IMR-90 (cell line): ENCODE measurements at regions not wholly inside any gene's neighbourhood (a gene's known extent, or its start where the extent isn't known, plus 50 kb on each side); places are given as distances from the start of the nearest gene placed in this dataset.

Experiments
- ATAC-seq: fragments of 200-7000 bp; cut with Tn5 transposase; 2 replicates; pipeline ENCODE4 v1.9.1; 2020; ENCODE audit warnings: low read depth, mild to moderate bottlenecking, moderate library complexity
- BruUV-seq: library from RNA; stranded (reverse); fragments of 400-500 nt; replicated peaks from 2 replicates; lab custom pipeline; 2021; lab: Mats Ljungman, UMichigan
- CTCF ChIA-PET: fragments of 300-600 bp; formaldehyde crosslinking; extraction: SDS; loops from one replicate; lab custom pipeline; 2021; ENCODE audit warnings: antibody characterized with exemption; lab: Yijun Ruan, JAX
- POLR2A ChIA-PET: fragments of 300-600 bp; sonication (Branson Sonifier 250); formaldehyde crosslinking; loops from one replicate; lab custom pipeline; 2022; ENCODE audit warnings: antibody characterized with exemption; ENCODE audit not compliant: unreplicated experiment; lab: Charles Lee
- DNase-seq: peaks from one replicate; pipeline ENCODE4 v3.0.0; 2013
- H2AFZ ChIP-seq: replicated peaks from 2 replicates; pipeline ENCODE3; 2013; ENCODE audit warnings: low read length, mild to moderate bottlenecking; ENCODE audit not compliant: poor library complexity
- H2AK5ac ChIP-seq: 2 replicates; pipeline ENCODE4 v1.6.1; 2013; ENCODE audit warnings: low read depth, low read length, inconsistent platforms
- H2AK9ac ChIP-seq: replicated peaks from 2 replicates; pipeline ENCODE3; 2013; ENCODE audit warnings: mild to moderate bottlenecking, low read depth, low read length, moderate library complexity; ENCODE audit not compliant: poor library complexity
- H2BK120ac ChIP-seq: 2 replicates; pipeline ENCODE4 v1.6.1; 2013; ENCODE audit warnings: low read depth, low read length, inconsistent platforms
- H2BK15ac ChIP-seq: 3 replicates; pipeline ENCODE4 v1.6.1; 2013; ENCODE audit warnings: low read depth, low read length, inconsistent platforms
- H2BK20ac ChIP-seq: 2 replicates; pipeline ENCODE4 v1.6.1; 2013; ENCODE audit warnings: low read depth, mild to moderate bottlenecking, inconsistent platforms, low read length, moderate library complexity
- H2BK5ac ChIP-seq: 2 replicates; pipeline ENCODE4 v1.6.1; 2013; ENCODE audit warnings: mild to moderate bottlenecking, low read depth, low read length, inconsistent platforms; ENCODE audit not compliant: poor library complexity, severe bottlenecking
- H3K14ac ChIP-seq: replicated peaks from 2 replicates; pipeline ENCODE4 v1.6.1; 2013; ENCODE audit warnings: low read depth, low read length, inconsistent platforms
- H3K18ac ChIP-seq: 2 replicates; pipeline ENCODE4 v1.6.1; 2013; ENCODE audit warnings: low read depth, low read length, control low read depth
- H3K23ac ChIP-seq: 2 replicates; pipeline ENCODE4 v1.6.1; 2013; ENCODE audit warnings: low read depth, low read length, inconsistent platforms
- H3K27ac ChIP-seq: 2 replicates; pipeline ENCODE4 v1.5.1; 2013; ENCODE audit warnings: mild to moderate bottlenecking, control low read depth, low read length; ENCODE audit not compliant: insufficient read depth
- H3K27me3 ChIP-seq: 2 replicates; pipeline ENCODE4 v1.6.1; 2013; ENCODE audit warnings: low read length; ENCODE audit not compliant: control insufficient read depth, insufficient read depth
- H3K36me3 ChIP-seq: 2 replicates; pipeline ENCODE4 v1.6.1; 2013; ENCODE audit warnings: low read length, mixed read lengths; ENCODE audit not compliant: control insufficient read depth, insufficient read depth
- H3K4ac ChIP-seq: 2 replicates; pipeline ENCODE4 v1.6.1; 2013; ENCODE audit warnings: low read depth, low read length, inconsistent platforms
- H3K4me1 ChIP-seq: 2 replicates; pipeline ENCODE4 v1.6.1; 2013; ENCODE audit warnings: low read length, mixed read lengths; ENCODE audit not compliant: control insufficient read depth, insufficient read depth
- H3K4me2 ChIP-seq: 2 replicates; pipeline ENCODE4 v1.6.1; 2013; ENCODE audit warnings: low read depth, mild to moderate bottlenecking, control low read depth, low read length, moderate library complexity
- H3K4me3 ChIP-seq: 2 replicates; pipeline ENCODE4 v1.5.1; 2013; ENCODE audit warnings: low read depth, mild to moderate bottlenecking, control low read depth, low read length, moderate library complexity; ENCODE audit not compliant: insufficient read depth
- H3K56ac ChIP-seq: 2 replicates; pipeline ENCODE4 v1.6.1; 2013; ENCODE audit warnings: low read length, inconsistent platforms; ENCODE audit not compliant: insufficient read depth; ENCODE audit errors: extremely low read depth
- H3K79me1 ChIP-seq, 2 experiments: 2 replicates each; pipeline ENCODE4 v1.6.1; 2013; ENCODE audit warnings: low read length in 2 of 2, inconsistent platforms in 1 of 2, low read depth in 1 of 2
- H3K9ac ChIP-seq: 2 replicates; pipeline ENCODE4 v1.6.1; 2013; ENCODE audit warnings: low read depth, low read length, control low read depth
- H3K9me1 ChIP-seq: 2 replicates; pipeline ENCODE4 v1.6.1; 2013; ENCODE audit warnings: low read length, inconsistent platforms; ENCODE audit not compliant: insufficient read depth
- H3K9me3 ChIP-seq: 2 replicates; pipeline ENCODE4 v1.6.1; 2013; ENCODE audit warnings: low read length; ENCODE audit not compliant: control insufficient read depth, insufficient read depth
- H4K20me1 ChIP-seq: 2 replicates; pipeline ENCODE4 v1.6.1; 2013; ENCODE audit warnings: low read length, inconsistent platforms; ENCODE audit not compliant: insufficient read depth
- H4K5ac ChIP-seq: 2 replicates; pipeline ENCODE4 v1.6.1; 2013; ENCODE audit warnings: mild to moderate bottlenecking, low read depth, low read length, control low read depth
- H4K8ac ChIP-seq, 2 experiments: 2 replicates each; pipeline ENCODE4 v1.6.1; 2013; ENCODE audit warnings: low read depth in 2 of 2, low read length in 2 of 2, control low read depth in 1 of 2, inconsistent platforms in 1 of 2
- H4K91ac ChIP-seq: 2 replicates; pipeline ENCODE4 v1.6.1; 2013; ENCODE audit warnings: low read depth, low read length, inconsistent platforms; ENCODE audit not compliant: insufficient read depth
- CEBPB ChIP-seq: IDR thresholded peaks from 2 replicates; pipeline ENCODE4 v1.6.1; 2012; ENCODE audit warnings: low read depth, low read length, improper control_type of control experiment
- FOS ChIP-seq: fragments of 150-350 bp; IDR thresholded peaks from 2 replicates; pipeline ENCODE4 v1.6.1; 2016; ENCODE audit warnings: low read depth, low read length
- MAZ ChIP-seq: IDR thresholded peaks from 2 replicates; pipeline ENCODE4 v1.6.1; 2012; ENCODE audit warnings: low read depth, mild to moderate bottlenecking, low read length, improper control_type of control experiment, moderate library complexity, borderline replicate concordance
- MXI1 ChIP-seq: IDR thresholded peaks from 2 replicates; pipeline ENCODE4 v1.6.1; 2012; ENCODE audit warnings: low read depth, mild to moderate bottlenecking, low read length, moderate library complexity, borderline replicate concordance
- RAD21 ChIP-seq: IDR thresholded peaks from 2 replicates; pipeline ENCODE4 v1.6.1; 2012; ENCODE audit warnings: low read length, improper control_type of control experiment
- RCOR1 ChIP-seq: IDR thresholded peaks from 2 replicates; pipeline ENCODE4 v1.6.1; 2012; ENCODE audit warnings: mild to moderate bottlenecking, low read length, improper control_type of control experiment; ENCODE audit not compliant: insufficient replicate concordance
- RFX5 ChIP-seq: IDR thresholded peaks from 2 replicates; pipeline ENCODE4 v1.8.0; 2012; ENCODE audit warnings: low read depth, mild to moderate bottlenecking, low read length, moderate library complexity
- SMC3 ChIP-seq: fragments of 150-350 bp; IDR thresholded peaks from 2 replicates; pipeline ENCODE4 v1.6.1; 2016; ENCODE audit warnings: low read depth, mild to moderate bottlenecking, antibody characterized with exemption, low read length, moderate library complexity
- WGBS, 2 experiments: methylation state at CpG; one replicate each; pipeline versions ENCODE4 v1.1.5 to v1.1.7; 2013; ENCODE audit warnings: missing lambda C conversion rate in 2 of 2; ENCODE audit not compliant: insufficient read length in 1 of 2; ENCODE audit errors: extremely low coverage in 2 of 2; 5-methylcytosine and 5-hydroxymethylcytosine counted together
- dilution Hi-C: fragments of 300-500 bp; cut with HindIII; formaldehyde crosslinking; loops from one replicate; pipeline ENCODE4 v1.14.3; 2018; ENCODE audit warnings: low sequenced_read_pairs; ENCODE audit not compliant: unreplicated experiment
- in situ Hi-C: fragments of 300-500 bp; cut with MboI; formaldehyde crosslinking; loops from 3 replicates; pipeline ENCODE4 v1.14.3; 2019; ENCODE audit warnings: low sequenced_read_pairs, inconsistent platforms, mixed read lengths
- intact Hi-C: fragments of 100-400 bp; cut with micrococcal nuclease; formaldehyde crosslinking; loops from 2 replicates; pipeline ENCODE4 v1.10.0; 2022
- TF ChIP-seq, protein P1 (sequence below): fragments of 150-350 bp; IDR thresholded peaks from 2 replicates; pipeline ENCODE4 v1.6.1; 2017; ENCODE audit warnings: mild to moderate bottlenecking, antibody characterized with exemption, low read length, low read depth

DNA sequence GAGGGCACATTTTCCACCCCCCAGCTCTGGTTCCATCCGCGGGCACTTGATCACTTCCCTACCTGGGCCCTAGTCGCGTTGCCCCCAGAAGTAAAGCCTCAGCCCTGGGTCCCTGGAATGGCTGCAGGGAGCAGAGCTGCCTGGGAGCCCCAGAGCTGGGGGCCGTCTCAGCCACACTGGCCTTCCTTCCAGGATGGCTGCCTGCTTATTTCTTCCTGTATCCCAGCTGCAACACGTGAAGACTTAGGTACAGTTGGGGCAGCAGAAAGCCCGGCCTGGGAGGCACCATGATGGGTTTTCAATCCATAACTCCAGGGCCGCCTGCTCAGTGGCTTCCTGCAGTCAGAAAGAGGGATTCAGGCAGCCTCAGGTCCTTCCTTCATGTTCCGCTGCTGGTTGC is 232.3 kb downstream of the IRX2 start:
- dilution Hi-C loops (no loop called here), in situ Hi-C loops (no loop called here), intact Hi-C loops (no loop called here)
- H3K9me1 ChIP-seq: no peaks in the 10 kb centered on the region
- H2BK20ac ChIP-seq: no peak overlapping the region
- 30% methylated on average over 3 of the region's 9 CpGs; no CpG with 5 or more reads in 1 of the 2 experiments for WGBS, 2 experiments
- no peak overlapping the region for H3K4me3 ChIP-seq
- TF ChIP-seq CEBPB (no peak), SMC3 (no peak), MAZ (no peak), RCOR1 (no peak), RAD21 (no peak), FOS (no peak), MXI1 (no peak), RFX5 (no peak)
- TF ChIP-seq, protein P1, sequence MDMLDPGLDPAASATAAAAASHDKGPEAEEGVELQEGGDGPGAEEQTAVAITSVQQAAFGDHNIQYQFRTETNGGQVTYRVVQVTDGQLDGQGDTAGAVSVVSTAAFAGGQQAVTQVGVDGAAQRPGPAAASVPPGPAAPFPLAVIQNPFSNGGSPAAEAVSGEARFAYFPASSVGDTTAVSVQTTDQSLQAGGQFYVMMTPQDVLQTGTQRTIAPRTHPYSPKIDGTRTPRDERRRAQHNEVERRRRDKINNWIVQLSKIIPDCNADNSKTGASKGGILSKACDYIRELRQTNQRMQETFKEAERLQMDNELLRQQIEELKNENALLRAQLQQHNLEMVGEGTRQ: no peak
- H4K91ac ChIP-seq: no peak overlapping the region
- CTCF ChIA-PET: no interaction called here
- H3K4me1 ChIP-seq: no peaks in the 10 kb centered on the region
- no peak overlapping the region for H2BK120ac ChIP-seq
- no peak overlapping the region for H3K4me2 ChIP-seq
- no peaks in the 10 kb centered on the region for H4K20me1 ChIP-seq
- no peak overlapping the region for H3K18ac ChIP-seq
- no peak overlapping the region for H4K5ac ChIP-seq
- H4K8ac ChIP-seq: no peak overlapping the region
- no peak overlapping the region for H3K9ac ChIP-seq
- no peaks in the 10 kb centered on the region for H3K36me3 ChIP-seq
- no TSS peak for BruUV-seq
- H2AFZ ChIP-seq: no peak overlapping the region
- H2BK15ac ChIP-seq: no peak overlapping the region
- no peak overlapping the region for H3K23ac ChIP-seq
- H3K4ac ChIP-seq: no peak overlapping the region
- no peak overlapping the region for H3K14ac ChIP-seq
- ATAC-seq (no peak), DNase-seq (no peak)
- H2BK5ac ChIP-seq: no peak overlapping the region
- POLR2A ChIA-PET: no interaction called here
- no peak overlapping the region for H2AK5ac ChIP-seq
- H3K27me3 ChIP-seq: no peaks in the 10 kb centered on the region
- H3K9me3 ChIP-seq: peaks cover 49% of the 10 kb centered on the region
- H2AK9ac ChIP-seq: no peak overlapping the region
- no peaks in the 10 kb centered on the region for H3K79me1 ChIP-seq
- no peak overlapping the region for H3K56ac ChIP-seq
- H3K27ac ChIP-seq: no peak overlapping the region
